HG03060 (cell line): ENCODE measurements at regions not wholly inside any gene's neighbourhood (a gene's known extent, or its start where the extent isn't known, plus 50 kb on each side); places are given as distances from the start of the nearest gene placed in this dataset.

ENCODE experiments used
- ATAC-seq: cut with Tn5 transposase; IDR thresholded peaks from one replicate; pipeline ENCODE4 v1.9.1; 2021; ENCODE audit warnings: low read depth, moderate number of reproducible peaks; ENCODE audit not compliant: unreplicated experiment

- ATAC-seq: no peak
These were observed 1124.8 kb downstream of the LRFN5 start for GRCh38 chr14:42731480-42731879.

- no peak for ATAC-seq
These were observed 1123.0 kb downstream of the LRFN5 start for GRCh38 chr14:42729681-42730080.

GRCh38 chr14:42719391-42719790 is 1112.7 kb downstream of the LRFN5 start:
- ATAC-seq: no peak

GRCh38 chr14:42715316-42715715 is 1108.6 kb downstream of the LRFN5 start:
- no peak for ATAC-seq

GRCh38 chr14:42710071-42710470 is 1103.4 kb downstream of the LRFN5 start:
- no peak for ATAC-seq

GRCh38 chr14:42703501-42703900 is 1096.8 kb downstream of the LRFN5 start:
- ATAC-seq: no peak

GRCh38 chr14:42687421-42687820 is 1080.7 kb downstream of the LRFN5 start:
- ATAC-seq: no peak

GRCh38 chr14:42683707-42684106 is 1077.0 kb downstream of the LRFN5 start:
- no peak for ATAC-seq

GRCh38 chr14:42676636-42677035 is 1070.0 kb downstream of the LRFN5 start:
- no peak for ATAC-seq

GRCh38 chr14:42673963-42674362 is 1067.3 kb downstream of the LRFN5 start:
- ATAC-seq: no peak

GRCh38 chr14:42671636-42672035 is 1065.0 kb downstream of the LRFN5 start:
- ATAC-seq: no peak

GRCh38 chr14:42665083-42665482 is 1058.4 kb downstream of the LRFN5 start:
- no peak for ATAC-seq

- no peak for ATAC-seq
These were observed 1057.5 kb downstream of the LRFN5 start for GRCh38 chr14:42664190-42664589.

GRCh38 chr14:42654707-42655106 is 1048.0 kb downstream of the LRFN5 start:
- ATAC-seq: no peak

- ATAC-seq: no peak
These were observed 1036.1 kb downstream of the LRFN5 start for GRCh38 chr14:42642787-42643186.

GRCh38 chr14:42633504-42634095 is 1026.9 kb downstream of the LRFN5 start:
- ATAC-seq: no peak

GRCh38 chr14:42629553-42629952 is 1022.9 kb downstream of the LRFN5 start:
- no peak for ATAC-seq

- no peak for ATAC-seq
These were observed 1021.9 kb downstream of the LRFN5 start for GRCh38 chr14:42628602-42629001.

GRCh38 chr14:42626986-42627385 is 1020.3 kb downstream of the LRFN5 start:
- no peak for ATAC-seq

- ATAC-seq: no peak
These were observed 1018.5 kb downstream of the LRFN5 start for GRCh38 chr14:42624980-42625761.

GRCh38 chr14:42617005-42617404 is 1010.3 kb downstream of the LRFN5 start:
- ATAC-seq: no peak

GRCh38 chr14:42606839-42607238 is 1000.2 kb downstream of the LRFN5 start:
- no peak for ATAC-seq
